GM18951 (cell line): ENCODE measurements at regions not wholly inside any gene's neighbourhood (a gene's known extent, or its start where the extent isn't known, plus 50 kb on each side); places are given as distances from the start of the nearest gene placed in this dataset.

Source experiments
- POLR2A ChIP-seq: IDR thresholded peaks from 4 replicates; pipeline ENCODE4 v1.6.1; 2011; ENCODE audit warnings: mild to moderate bottlenecking; ENCODE audit not compliant: insufficient read length, insufficient read depth; ENCODE audit errors: extremely low read depth
- in situ Hi-C: fragments of 300-500 bp; cut with MboI; formaldehyde crosslinking; loops from one replicate; pipeline ENCODE4 v1.12.0; 2022; ENCODE audit warnings: low sequenced_read_pairs, mixed read lengths, inconsistent platforms; ENCODE audit not compliant: unreplicated experiment

GRCh38 chr2:126748188-126748760 lies 92.3 kb downstream of the GYPC start:
- in situ Hi-C loops: no loop called here
- TF ChIP-seq POLR2A: no peak

GRCh38 chr2:126748929-126749518 lies 93.1 kb downstream of the GYPC start:
- in situ Hi-C loops: no loop called here
- TF ChIP-seq POLR2A: no peak

- in situ Hi-C loops: no loop called here
- TF ChIP-seq POLR2A: no peak
Measured at GRCh38 chr2:126749537-126749936, 93.6 kb downstream of the GYPC start.

- in situ Hi-C loops: loop anchor here (25.0 kb wide), 1 partner anchor 213 kb away; no protein-coding TSS in a partner anchor
- no peak for TF ChIP-seq POLR2A
Measured at GRCh38 chr2:126750506-126750905, 94.5 kb downstream of the GYPC start.

- in situ Hi-C loops: loop anchor here (25.0 kb wide), 1 partner anchor 214 kb away; no protein-coding TSS in a partner anchor
- TF ChIP-seq POLR2A: no peak
Measured at GRCh38 chr2:126751477-126751876, 95.5 kb downstream of the GYPC start.

GRCh38 chr2:126752876-126753275 lies 96.9 kb downstream of the GYPC start:
- in situ Hi-C loops: loop anchor here (25.0 kb wide), 1 partner anchor 216 kb away; no protein-coding TSS in a partner anchor
- no peak for TF ChIP-seq POLR2A

GRCh38 chr2:126753501-126754212 lies 97.7 kb downstream of the GYPC start:
- no peak for TF ChIP-seq POLR2A
- in situ Hi-C loops: loop anchor here (25.0 kb wide), 1 partner anchor 216 kb away; no protein-coding TSS in a partner anchor

GRCh38 chr2:126754240-126755004 lies 98.5 kb downstream of the GYPC start:
- in situ Hi-C loops: loop anchor here (25.0 kb wide), 1 partner anchor 217 kb away; no protein-coding TSS in a partner anchor
- no peak for TF ChIP-seq POLR2A

- no peak for TF ChIP-seq POLR2A
- in situ Hi-C loops: loop anchor here (25.0 kb wide), 1 partner anchor 219 kb away; no protein-coding TSS in a partner anchor
Measured at GRCh38 chr2:126756125-126756524, 100.2 kb downstream of the GYPC start.

GRCh38 chr2:126761256-126761980 lies 105.5 kb downstream of the GYPC start:
- in situ Hi-C loops: loop anchor here (25.0 kb wide), 1 partner anchor 224 kb away; no protein-coding TSS in a partner anchor
- no peak for TF ChIP-seq POLR2A

GRCh38 chr2:126761981-126762878 lies 106.3 kb downstream of the GYPC start:
- in situ Hi-C loops: loop anchor here (25.0 kb wide), 1 partner anchor 225 kb away; no protein-coding TSS in a partner anchor
- TF ChIP-seq POLR2A: no peak
